Prostate gland (tissue), 2 donors: ENCODE measurements at regions not wholly inside any gene's neighbourhood (a gene's known extent, or its start where the extent isn't known, plus 50 kb on each side); places are given as distances from the start of the nearest gene placed in this dataset.

ENCODE experiments used
- DNase-seq: peaks from one replicate; pipeline ENCODE4 v3.0.0-alpha.2; 2019; ENCODE audit warnings: low spot score
- H3K27ac ChIP-seq, 2 donors: fragments of 200-600 bp; sonication (generic); 2 replicates each; pipeline ENCODE4 v1.5.1; 2017 to 2019
- H3K27me3 ChIP-seq: fragments of 200-600 bp; sonication (generic); replicated peaks from 2 replicates; pipeline ENCODE4 v1.5.1; 2019; ENCODE audit not compliant: insufficient read depth
- H3K36me3 ChIP-seq, 2 donors: fragments of 200-600 bp; sonication (generic); 1 replicate in 1 of 2; 2 replicates in 1 of 2; pipeline versions ENCODE4 v1.5.1 to v1.8.1; 2017 to 2019
- H3K4me1 ChIP-seq: fragments of 200-600 bp; sonication (generic); replicated peaks from 2 replicates; pipeline ENCODE4 v1.5.1; 2019
- H3K4me3 ChIP-seq, 2 donors: fragments of 200-600 bp; sonication (generic); 2 replicates each; pipeline ENCODE4 v1.5.1; 2017 to 2019
- H3K9me3 ChIP-seq: fragments of 200-600 bp; sonication (generic); 2 replicates; pipeline ENCODE4 v1.5.1; 2017
- CTCF ChIP-seq, 4 experiments: fragments of 200-600 bp in 2 of 4; fragments of 450-650 bp in 2 of 4; sonication (generic) in 2 of 4; IDR thresholded peaks; 1 replicate in 3 of 4; 2 replicates in 1 of 4; pipeline ENCODE4 v1.5.1; 2016 to 2019; ENCODE audit warnings: antibody characterized with exemption in 4 of 4, mild to moderate bottlenecking in 2 of 4, moderate library complexity in 2 of 4
- POLR2A ChIP-seq: fragments of 450-650 bp; IDR thresholded peaks from one replicate; pipeline ENCODE4 v1.6.1; 2016; ENCODE audit warnings: antibody characterized with exemption, mild to moderate bottlenecking
- POLR2AphosphoS5 ChIP-seq: sonication (generic); formaldehyde crosslinking; IDR thresholded peaks from one replicate; pipeline ENCODE4 v1.6.1; 2017; ENCODE audit warnings: antibody characterized with exemption
- WGBS: methylation state at CpG from one replicate; pipeline ENCODE4 v1.1.5; 2018; 5-methylcytosine and 5-hydroxymethylcytosine counted together
- intact Hi-C: fragments of 100-400 bp; cut with DNase I; formaldehyde crosslinking; loops from one replicate; pipeline ENCODE4 v1.14.2; 2022

GRCh38 chr12:23228101-23228500 is 603.1 kb downstream of the ETNK1 start:
- H3K27ac ChIP-seq: no peak overlapping the region
- H3K9me3 ChIP-seq: no peaks in the 10 kb centered on the region
- no peaks in the 10 kb centered on the region for H3K4me1 ChIP-seq
- intact Hi-C loops: no loop called here
- TF ChIP-seq POLR2A (no peak), POLR2AphosphoS5 (no peak), CTCF (IDR thresholded peaks at IDR 0.05) (no peak)
- 79% methylated on average over 2 of the region's 2 CpGs for WGBS
- H3K36me3 ChIP-seq: no peaks in the 10 kb centered on the region
- no peaks in the 10 kb centered on the region for H3K27me3 ChIP-seq
- H3K4me3 ChIP-seq: no peak overlapping the region
- DNase-seq: no peak

GRCh38 chr12:23230899-23231298 is 605.9 kb downstream of the ETNK1 start:
- Histone ChIP-seq H3K27me3 (no peaks in the 10 kb centered on the region), H3K9me3 (no peaks in the 10 kb centered on the region), H3K27ac (no peak overlapping the region), H3K36me3 (no peaks in the 10 kb centered on the region), H3K4me1 (no peaks in the 10 kb centered on the region), H3K4me3 (no peak overlapping the region)
- 84% methylated on average over 2 of the region's 2 CpGs for WGBS
- intact Hi-C loops: no loop called here
- no peak for TF ChIP-seq POLR2A
- TF ChIP-seq CTCF (IDR thresholded peaks at IDR 0.05): no peak
- TF ChIP-seq POLR2AphosphoS5: no peak
- no peak for DNase-seq

- no peaks in the 10 kb centered on the region for H3K4me1 ChIP-seq
- H3K4me3 ChIP-seq: no peak overlapping the region
- no peak for DNase-seq
- no peaks in the 10 kb centered on the region for H3K36me3 ChIP-seq
- no peaks in the 10 kb centered on the region for H3K9me3 ChIP-seq
- TF ChIP-seq CTCF (IDR thresholded peaks at IDR 0.05) (no peak), POLR2AphosphoS5 (no peak), POLR2A (no peak)
- 60% methylated on average over 7 of the region's 7 CpGs for WGBS
- H3K27ac ChIP-seq: no peak overlapping the region
- no peaks in the 10 kb centered on the region for H3K27me3 ChIP-seq
- intact Hi-C loops: no loop called here
Observed at GRCh38 chr12:23236066-23236780, 611.3 kb downstream of the ETNK1 start.

GRCh38 chr12:23236811-23237210 is 611.8 kb downstream of the ETNK1 start:
- TF ChIP-seq POLR2A: no peak
- no peak for TF ChIP-seq CTCF (IDR thresholded peaks at IDR 0.05)
- TF ChIP-seq POLR2AphosphoS5: no peak
- Histone ChIP-seq H3K4me3 (no peak overlapping the region), H3K27me3 (no peaks in the 10 kb centered on the region), H3K36me3 (no peaks in the 10 kb centered on the region), H3K27ac (no peak overlapping the region), H3K9me3 (no peaks in the 10 kb centered on the region), H3K4me1 (no peaks in the 10 kb centered on the region)
- WGBS: 97% methylated on average over 1 of the region's 1 CpG
- intact Hi-C loops: no loop called here
- DNase-seq: no peak

GRCh38 chr12:23238190-23238589 is 613.2 kb downstream of the ETNK1 start:
- no peaks in the 10 kb centered on the region for H3K4me1 ChIP-seq
- no peak overlapping the region for H3K27ac ChIP-seq
- H3K9me3 ChIP-seq: no peaks in the 10 kb centered on the region
- no peak for DNase-seq
- no peak overlapping the region for H3K4me3 ChIP-seq
- no peaks in the 10 kb centered on the region for H3K36me3 ChIP-seq
- 86% methylated on average over 3 of the region's 3 CpGs for WGBS
- H3K27me3 ChIP-seq: no peaks in the 10 kb centered on the region
- no peak for TF ChIP-seq CTCF (IDR thresholded peaks at IDR 0.05)
- no peak for TF ChIP-seq POLR2AphosphoS5
- intact Hi-C loops: no loop called here
